Ovary (tissue), 7 donors: ENCODE measurements at regions not wholly inside any gene's neighbourhood (a gene's known extent, or its start where the extent isn't known, plus 50 kb on each side); places are given as distances from the start of the nearest gene placed in this dataset.

Source experiments
- DNase-seq, 5 donors: peaks; one replicate each; pipeline ENCODE4 v3.0.0-alpha.2; 2019 to 2020
- H3K27ac ChIP-seq, 2 donors: fragments of 200-600 bp; one replicate each; pipeline versions ENCODE4 v1.5.1 to v1.8.0; 2019 to 2022
- H3K27me3 ChIP-seq: fragments of 200-600 bp; one replicate; pipeline ENCODE4 v1.8.0; 2022
- H3K36me3 ChIP-seq: fragments of 200-600 bp; sonication (generic); one replicate; pipeline ENCODE4 v1.5.1; 2019
- H3K4me1 ChIP-seq: one replicate; pipeline ENCODE4 v1.8.1; 2013; ENCODE audit warnings: mild to moderate bottlenecking, moderate library complexity; ENCODE audit not compliant: insufficient read depth
- H3K4me3 ChIP-seq: fragments of 200-600 bp; sonication (generic); one replicate; pipeline ENCODE4 v1.5.1; 2017
- H3K9me3 ChIP-seq, 2 donors: fragments of 200-600 bp in 1 of 2; sonication (generic) in 1 of 2; one replicate each; pipeline versions ENCODE4 v1.5.1 to v1.8.1; 2013 to 2019; ENCODE audit warnings: mild to moderate bottlenecking in 1 of 2, moderate library complexity in 1 of 2
- EP300 ChIP-seq: sonication (generic); formaldehyde crosslinking; IDR thresholded peaks from one replicate; pipeline ENCODE4 v1.6.1; 2017; ENCODE audit warnings: antibody characterized with exemption
- POLR2A ChIP-seq: fragments of 450-650 bp; IDR thresholded peaks from one replicate; pipeline ENCODE4 v1.6.1; 2017; ENCODE audit warnings: antibody characterized with exemption, mild to moderate bottlenecking, moderate library complexity
- WGBS, 3 donors: extraction: QIAGEN DNeasy Blood & Tissue Kit in 1 of 3; methylation state at CpG; one replicate each; pipeline versions ENCODE4 v1.1.5 to v1.1.7; 2013 to 2017; 5-methylcytosine and 5-hydroxymethylcytosine counted together
- intact Hi-C, 4 donors: fragments of 100-400 bp; cut with DNase I; formaldehyde crosslinking; loops; one replicate each; pipeline versions ENCODE4 v1.11.0 to v1.15.1; 2022 to 2023
- TF ChIP-seq, protein P1 (sequence below), 3 donors: fragments of 450-650 bp in 2 of 3; fragments of 200-600 bp in 1 of 3; IDR thresholded peaks; one replicate each; pipeline versions ENCODE4 v1.5.1 to v1.8.0; 2016 to 2022; ENCODE audit warnings: antibody characterized with exemption in 3 of 3, mild to moderate bottlenecking in 1 of 3
- donor health status: DM: no; HTN: no; CAD: no; lungs with moderate emphysema.
- donor health status: DM: no; HTN: no; CAD: no.
- donor health status: Bipolar disorder and iron deficiency.
- donor health status: DM: no; HTN: no; CAD: no.
- donor health status: DM: yes; HTN: yes; CAD: no.

DNA sequence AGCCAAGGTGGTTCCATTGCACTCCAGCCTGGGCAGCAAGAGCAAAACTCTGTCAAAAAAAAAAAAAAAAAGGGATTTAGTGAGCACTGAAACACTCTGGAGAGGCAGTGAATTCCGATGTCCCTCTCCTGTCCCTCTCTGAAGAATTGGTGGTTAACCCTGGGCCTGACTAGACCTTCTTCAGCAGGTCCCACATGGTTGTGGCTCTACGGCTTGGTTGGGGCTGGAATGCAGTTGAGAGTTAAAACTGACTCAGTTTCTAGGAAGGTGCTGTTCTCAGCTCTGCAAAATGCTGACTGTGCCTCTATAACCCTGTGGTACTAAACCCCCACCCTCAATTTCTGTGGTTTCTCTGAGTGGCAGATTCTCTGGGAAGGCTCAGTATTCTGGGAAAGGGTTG is 173.3 kb downstream of the SEC16B start:
- Histone ChIP-seq H3K27me3 (no peaks in the 10 kb centered on the region), H3K9me3 (no peaks in the 10 kb centered on the region), H3K27ac (no peak overlapping the region), H3K36me3 (no peaks in the 10 kb centered on the region), H3K4me3 (no peak overlapping the region), H3K4me1 (no peaks in the 10 kb centered on the region)
- no peak for DNase-seq
- WGBS, 3 donors, result 79 to 90% (median 89%) methylated on average over 2 of the region's 2 CpGs
- intact Hi-C loops, result no loop called here
- TF ChIP-seq, protein P1, sequence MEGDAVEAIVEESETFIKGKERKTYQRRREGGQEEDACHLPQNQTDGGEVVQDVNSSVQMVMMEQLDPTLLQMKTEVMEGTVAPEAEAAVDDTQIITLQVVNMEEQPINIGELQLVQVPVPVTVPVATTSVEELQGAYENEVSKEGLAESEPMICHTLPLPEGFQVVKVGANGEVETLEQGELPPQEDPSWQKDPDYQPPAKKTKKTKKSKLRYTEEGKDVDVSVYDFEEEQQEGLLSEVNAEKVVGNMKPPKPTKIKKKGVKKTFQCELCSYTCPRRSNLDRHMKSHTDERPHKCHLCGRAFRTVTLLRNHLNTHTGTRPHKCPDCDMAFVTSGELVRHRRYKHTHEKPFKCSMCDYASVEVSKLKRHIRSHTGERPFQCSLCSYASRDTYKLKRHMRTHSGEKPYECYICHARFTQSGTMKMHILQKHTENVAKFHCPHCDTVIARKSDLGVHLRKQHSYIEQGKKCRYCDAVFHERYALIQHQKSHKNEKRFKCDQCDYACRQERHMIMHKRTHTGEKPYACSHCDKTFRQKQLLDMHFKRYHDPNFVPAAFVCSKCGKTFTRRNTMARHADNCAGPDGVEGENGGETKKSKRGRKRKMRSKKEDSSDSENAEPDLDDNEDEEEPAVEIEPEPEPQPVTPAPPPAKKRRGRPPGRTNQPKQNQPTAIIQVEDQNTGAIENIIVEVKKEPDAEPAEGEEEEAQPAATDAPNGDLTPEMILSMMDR (IDR thresholded peaks at IDR 0.05), result no peak
- no peak for TF ChIP-seq EP300
- TF ChIP-seq POLR2A, result no peak

DNA sequence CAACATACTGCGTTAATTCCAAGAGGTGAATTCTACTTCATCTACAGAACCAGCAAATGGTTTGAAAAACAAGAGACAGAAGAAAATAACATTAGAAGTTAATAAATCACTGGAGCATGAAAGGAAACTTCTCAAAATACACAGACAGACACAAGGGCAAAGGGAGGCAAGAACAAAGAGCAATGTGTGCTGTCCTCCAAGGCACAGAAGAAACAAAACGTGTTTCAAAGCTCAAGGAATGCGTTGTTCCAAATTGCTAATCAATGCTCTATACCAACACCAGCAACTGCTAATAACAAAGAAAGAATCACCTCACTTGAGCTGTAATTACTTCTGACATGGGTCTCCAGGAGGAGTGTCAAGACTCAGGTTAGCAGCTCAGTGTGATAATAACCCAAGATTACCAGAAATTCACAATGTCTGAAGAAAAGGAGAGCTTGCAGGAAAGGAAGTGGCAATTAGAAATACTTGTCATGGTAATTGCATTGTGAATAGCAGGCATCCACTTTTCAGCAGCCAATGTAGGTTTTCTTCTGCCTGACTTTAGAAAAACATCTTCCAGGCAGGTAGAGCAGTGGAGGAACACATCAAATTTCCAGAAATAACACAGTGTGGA is 175.4 kb downstream of the SEC16B start:
- no peak for TF ChIP-seq EP300
- no peak for TF ChIP-seq POLR2A
- TF ChIP-seq, protein P1 (IDR thresholded peaks at IDR 0.05), result no peak
- H3K9me3 ChIP-seq, result no peaks in the 10 kb centered on the region
- no peaks in the 10 kb centered on the region for H3K4me1 ChIP-seq
- H3K4me3 ChIP-seq, result no peak overlapping the region
- no peaks in the 10 kb centered on the region for H3K27me3 ChIP-seq
- no peaks in the 10 kb centered on the region for H3K36me3 ChIP-seq
- DNase-seq, result no peak
- intact Hi-C loops, result no loop called here
- 45 to 50% (median 48%) methylated on average over 3 of the region's 3 CpGs for WGBS, 3 donors
- no peak overlapping the region for H3K27ac ChIP-seq

DNA sequence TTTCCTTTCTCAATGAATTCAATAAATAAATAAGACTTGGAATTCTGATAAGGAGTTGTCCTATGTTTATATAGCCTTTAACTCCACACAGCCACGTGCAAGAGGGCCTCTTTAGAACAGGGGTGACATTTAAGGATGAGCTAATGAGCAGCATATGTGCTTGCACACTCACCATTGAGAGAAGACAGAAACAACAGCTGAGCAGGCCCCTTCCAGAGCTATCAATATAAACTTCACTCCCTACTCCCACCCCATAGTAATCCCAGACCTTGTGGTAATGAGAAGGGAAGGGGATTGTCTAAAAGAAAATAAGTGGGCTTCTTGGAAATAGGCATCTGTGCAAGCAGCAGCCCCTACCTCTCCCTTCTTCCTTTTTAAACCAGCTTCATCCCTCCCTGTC is 176.0 kb downstream of the SEC16B start:
- Histone ChIP-seq H3K4me3 (no peak overlapping the region), H3K4me1 (no peaks in the 10 kb centered on the region), H3K27ac (no peak overlapping the region), H3K9me3 (no peaks in the 10 kb centered on the region), H3K27me3 (no peaks in the 10 kb centered on the region), H3K36me3 (no peaks in the 10 kb centered on the region)
- no peak for TF ChIP-seq EP300
- TF ChIP-seq, protein P1 (IDR thresholded peaks at IDR 0.05), result no peak
- no peak for TF ChIP-seq POLR2A
- no peak for DNase-seq
- intact Hi-C loops, result no loop called here
- WGBS, 3 donors, result 7 to 23% (median 8%) methylated on average over 1 of the region's 1 CpG

DNA sequence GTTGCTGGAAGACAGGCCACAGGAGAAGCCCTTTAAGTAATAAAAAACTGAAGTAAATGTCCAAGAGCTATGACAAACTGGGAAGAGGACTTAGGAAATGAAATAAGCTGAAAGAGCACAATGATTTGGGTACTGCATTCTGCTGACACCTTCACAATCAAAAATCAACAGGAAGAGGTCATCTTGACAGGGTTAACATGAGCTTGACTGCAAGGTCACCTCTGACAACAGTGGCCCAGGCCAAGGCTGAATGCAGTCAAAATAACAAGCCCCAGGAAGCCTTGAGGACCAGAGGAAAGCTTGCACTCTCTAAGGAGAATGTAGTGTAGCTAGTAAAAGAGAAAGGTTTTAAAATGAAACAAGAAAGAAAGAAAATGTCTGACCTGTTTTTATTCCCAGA is 179.3 kb downstream of the SEC16B start:
- no peak overlapping the region for H3K4me3 ChIP-seq
- H3K9me3 ChIP-seq, result no peaks in the 10 kb centered on the region
- intact Hi-C loops, result no loop called here
- no peak overlapping the region for H3K27ac ChIP-seq
- DNase-seq, result no peak
- no peak for TF ChIP-seq POLR2A
- no peak for TF ChIP-seq EP300
- TF ChIP-seq, protein P1 (IDR thresholded peaks at IDR 0.05), result no peak
- H3K27me3 ChIP-seq, result no peaks in the 10 kb centered on the region
- no peaks in the 10 kb centered on the region for H3K36me3 ChIP-seq
- no peaks in the 10 kb centered on the region for H3K4me1 ChIP-seq
